Testis (tissue), 2 donors: ENCODE measurements at regions not wholly inside any gene's neighbourhood (a gene's known extent, or its start where the extent isn't known, plus 50 kb on each side); places are given as distances from the start of the nearest gene placed in this dataset.

ENCODE experiments used
- DNase-seq: peaks from one replicate; pipeline ENCODE4 v3.0.0-alpha.2; 2019
- H3K27ac ChIP-seq, 2 donors: fragments of 200-600 bp; sonication (generic); one replicate each; pipeline ENCODE4 v1.5.1; 2019
- H3K27me3 ChIP-seq: fragments of 200-600 bp; sonication (generic); one replicate; pipeline ENCODE4 v1.5.1; 2019
- H3K36me3 ChIP-seq: fragments of 200-600 bp; sonication (generic); one replicate; pipeline ENCODE4 v1.5.1; 2017; ENCODE audit warnings: low read depth; ENCODE audit errors: missing control alignments
- H3K4me1 ChIP-seq: fragments of 200-600 bp; sonication (generic); one replicate; pipeline ENCODE4 v1.5.1; 2019
- H3K4me3 ChIP-seq, 2 donors: fragments of 200-600 bp; sonication (generic); one replicate each; pipeline ENCODE4 v1.5.1; 2017 to 2019
- H3K9me3 ChIP-seq: fragments of 200-600 bp; sonication (generic); one replicate; pipeline ENCODE4 v1.5.1; 2017
- POLR2A ChIP-seq: fragments of 450-650 bp; IDR thresholded peaks from one replicate; pipeline ENCODE4 v1.6.1; 2017; ENCODE audit warnings: antibody characterized with exemption, mild to moderate bottlenecking, moderate library complexity
- WGBS, 2 donors: methylation state at CpG; one replicate each; pipeline ENCODE4 v1.1.5; 2018; 5-methylcytosine and 5-hydroxymethylcytosine counted together
- intact Hi-C: fragments of 100-400 bp; cut with DNase I; formaldehyde crosslinking; loops from one replicate; pipeline ENCODE4 v1.15.1; 2023; ENCODE audit warnings: low total_unique reads
- TF ChIP-seq, protein P1 (sequence below), 3 experiments: fragments of 450-650 bp in 2 of 3; fragments of 200-600 bp in 1 of 3; sonication (generic) in 1 of 3; IDR thresholded peaks; one replicate each; pipeline ENCODE4 v1.5.1; 2016 to 2019; ENCODE audit warnings: antibody characterized with exemption in 3 of 3, mild to moderate bottlenecking in 2 of 3, moderate library complexity in 1 of 3

DNA sequence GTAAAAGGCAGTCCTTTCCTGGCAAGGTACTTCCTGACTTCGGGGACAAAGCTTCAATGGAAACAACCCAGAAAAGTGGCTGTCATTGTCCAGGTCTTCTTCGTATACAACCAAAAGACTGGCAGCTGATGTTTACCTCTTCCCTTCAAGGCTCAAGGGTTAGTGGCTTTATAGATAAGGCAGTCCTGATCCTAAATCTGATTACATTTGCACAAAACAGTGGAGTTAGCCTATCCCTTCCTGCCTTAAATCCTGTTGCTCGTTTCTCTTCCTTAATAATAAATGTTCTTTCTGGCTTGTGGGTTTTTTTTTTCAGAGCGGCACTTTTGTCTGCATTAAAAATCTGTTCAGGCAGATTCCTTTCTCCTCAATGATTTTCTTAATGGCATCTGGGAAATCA, 169.3 kb upstream of the KCTD3 start:
- TF ChIP-seq, protein P1, sequence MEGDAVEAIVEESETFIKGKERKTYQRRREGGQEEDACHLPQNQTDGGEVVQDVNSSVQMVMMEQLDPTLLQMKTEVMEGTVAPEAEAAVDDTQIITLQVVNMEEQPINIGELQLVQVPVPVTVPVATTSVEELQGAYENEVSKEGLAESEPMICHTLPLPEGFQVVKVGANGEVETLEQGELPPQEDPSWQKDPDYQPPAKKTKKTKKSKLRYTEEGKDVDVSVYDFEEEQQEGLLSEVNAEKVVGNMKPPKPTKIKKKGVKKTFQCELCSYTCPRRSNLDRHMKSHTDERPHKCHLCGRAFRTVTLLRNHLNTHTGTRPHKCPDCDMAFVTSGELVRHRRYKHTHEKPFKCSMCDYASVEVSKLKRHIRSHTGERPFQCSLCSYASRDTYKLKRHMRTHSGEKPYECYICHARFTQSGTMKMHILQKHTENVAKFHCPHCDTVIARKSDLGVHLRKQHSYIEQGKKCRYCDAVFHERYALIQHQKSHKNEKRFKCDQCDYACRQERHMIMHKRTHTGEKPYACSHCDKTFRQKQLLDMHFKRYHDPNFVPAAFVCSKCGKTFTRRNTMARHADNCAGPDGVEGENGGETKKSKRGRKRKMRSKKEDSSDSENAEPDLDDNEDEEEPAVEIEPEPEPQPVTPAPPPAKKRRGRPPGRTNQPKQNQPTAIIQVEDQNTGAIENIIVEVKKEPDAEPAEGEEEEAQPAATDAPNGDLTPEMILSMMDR (IDR thresholded peaks at IDR 0.05) = no peak
- TF ChIP-seq POLR2A = no peak
- intact Hi-C loops = no loop called here
- WGBS, 2 donors = 65 to 70% methylated on average over 4 of the region's 4 CpGs

DNA sequence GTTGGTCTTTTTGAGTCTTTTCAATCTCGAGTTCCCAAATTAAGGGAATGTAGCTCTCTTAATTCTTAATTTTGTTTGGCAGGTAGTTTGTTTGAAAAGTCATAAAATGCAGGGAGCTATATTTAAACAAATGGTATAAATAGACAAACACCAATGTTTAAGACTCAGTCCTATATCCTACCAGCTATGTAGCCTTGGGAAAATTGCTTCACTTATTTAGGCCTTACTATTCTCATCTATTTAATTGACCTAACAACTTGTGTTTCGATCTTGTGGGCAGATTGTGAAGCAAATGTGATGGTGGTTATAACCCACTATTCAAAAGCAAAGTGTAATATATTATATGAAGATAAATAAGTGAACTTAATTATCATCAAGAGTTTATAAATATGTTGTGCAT, 167.3 kb upstream of the KCTD3 start:
- intact Hi-C loops = no loop called here
- no peaks in the 10 kb centered on the region for H3K27me3 ChIP-seq
- H3K9me3 ChIP-seq = no peaks in the 10 kb centered on the region
- H3K4me3 ChIP-seq = no peak overlapping the region
- H3K4me1 ChIP-seq = no peaks in the 10 kb centered on the region
- TF ChIP-seq, protein P1 (IDR thresholded peaks at IDR 0.05) = no peak
- TF ChIP-seq POLR2A = no peak
- H3K27ac ChIP-seq = no peak overlapping the region
- H3K36me3 ChIP-seq = no peaks in the 10 kb centered on the region
- DNase-seq = no peak
- WGBS, 2 donors = 83 to 92% methylated on average over 2 of the region's 2 CpGs

More for the DNA sequence above, 169.3 kb upstream of the KCTD3 start:
- no peak overlapping the region for H3K27ac ChIP-seq
- no peaks in the 10 kb centered on the region for H3K36me3 ChIP-seq
- no peaks in the 10 kb centered on the region for H3K9me3 ChIP-seq
- H3K4me1 ChIP-seq = no peaks in the 10 kb centered on the region
- H3K27me3 ChIP-seq = no peaks in the 10 kb centered on the region
- no peak for DNase-seq
- no peak overlapping the region for H3K4me3 ChIP-seq

DNA sequence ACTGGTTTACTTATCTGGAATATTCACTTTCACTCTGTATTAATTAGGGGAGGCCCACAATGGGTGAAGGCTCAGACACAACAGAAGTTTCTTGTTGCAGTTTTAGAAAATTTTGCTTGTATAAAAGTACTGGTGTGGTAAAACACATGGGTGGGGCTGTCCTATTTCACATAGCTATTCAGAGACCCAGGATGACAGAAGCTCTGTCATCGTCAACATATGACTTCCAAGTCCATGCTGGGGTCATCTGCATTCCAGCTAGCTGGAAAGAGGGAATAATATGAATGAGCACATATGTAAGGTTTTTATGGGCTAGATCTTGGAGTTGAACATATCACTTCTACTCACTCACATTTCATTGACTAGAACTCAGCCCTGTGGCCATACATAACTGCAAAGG, 166.4 kb upstream of the KCTD3 start:
- H3K4me3 ChIP-seq = no peak overlapping the region
- no peaks in the 10 kb centered on the region for H3K9me3 ChIP-seq
- DNase-seq = no peak
- H3K4me1 ChIP-seq = no peaks in the 10 kb centered on the region
- H3K36me3 ChIP-seq = no peaks in the 10 kb centered on the region
- WGBS, 2 donors = 73 to 83% methylated on average over 1 of the region's 1 CpG
- intact Hi-C loops = no loop called here
- no peak for TF ChIP-seq POLR2A
- TF ChIP-seq, protein P1 (IDR thresholded peaks at IDR 0.05) = no peak
- no peaks in the 10 kb centered on the region for H3K27me3 ChIP-seq
- H3K27ac ChIP-seq = no peak overlapping the region

DNA sequence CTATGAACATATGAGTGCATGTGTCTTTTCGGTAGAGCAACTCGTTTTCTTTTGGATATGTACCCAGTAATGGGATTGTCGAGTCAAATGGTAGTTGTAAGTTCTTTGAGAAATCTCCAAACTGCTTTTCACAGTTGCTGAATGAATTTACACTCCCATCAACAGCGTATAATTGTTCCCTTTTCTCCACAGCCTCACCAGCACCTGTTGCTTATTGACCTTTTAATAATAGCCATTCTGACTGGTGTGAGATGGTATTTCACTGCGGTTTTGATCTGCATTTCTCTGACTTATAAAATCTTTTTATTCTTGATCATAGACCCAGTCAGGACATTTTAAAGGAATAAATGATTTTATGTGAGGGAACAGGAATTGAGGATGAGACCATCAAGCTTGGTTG, 165.0 kb upstream of the KCTD3 start:
- Histone ChIP-seq H3K27ac (no peak overlapping the region), H3K4me3 (no peak overlapping the region), H3K4me1 (no peaks in the 10 kb centered on the region), H3K27me3 (no peaks in the 10 kb centered on the region), H3K9me3 (no peaks in the 10 kb centered on the region), H3K36me3 (no peaks in the 10 kb centered on the region)
- DNase-seq = no peak
- 83 to 91% methylated on average over 5 of the region's 5 CpGs for WGBS, 2 donors
- intact Hi-C loops = no loop called here
- no peak for TF ChIP-seq POLR2A
- TF ChIP-seq, protein P1 (IDR thresholded peaks at IDR 0.05) = no peak

DNA sequence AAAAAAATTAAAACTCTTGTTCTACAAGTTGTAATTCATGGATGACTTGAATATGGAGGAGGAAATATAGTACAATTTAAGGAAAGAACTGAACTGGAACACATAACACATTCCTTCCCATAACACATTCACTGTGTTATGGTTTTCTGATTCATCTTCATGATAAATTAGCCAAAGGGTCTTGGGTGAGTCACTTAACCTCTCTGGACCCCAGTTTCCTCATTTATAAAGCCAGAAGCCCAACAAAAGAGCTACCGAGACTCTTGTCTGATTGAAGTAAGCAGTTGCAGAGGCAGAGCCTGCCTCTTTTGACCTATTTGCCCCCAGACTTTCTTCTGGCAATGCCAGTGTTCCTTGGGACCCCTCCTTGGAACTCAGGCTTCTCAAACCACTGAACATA, 161.9 kb upstream of the KCTD3 start:
- H3K36me3 ChIP-seq = no peaks in the 10 kb centered on the region
- intact Hi-C loops = no loop called here
- WGBS, 2 donors = 67 to 85% methylated on average over 1 of the region's 1 CpG

More for the DNA sequence above, 161.9 kb upstream of the KCTD3 start:
- Histone ChIP-seq H3K27me3 (no peaks in the 10 kb centered on the region), H3K4me1 (no peaks in the 10 kb centered on the region), H3K27ac (no peak overlapping the region), H3K9me3 (no peaks in the 10 kb centered on the region), H3K4me3 (no peak overlapping the region)
- no peak for DNase-seq
- TF ChIP-seq, protein P1 (IDR thresholded peaks at IDR 0.05) = no peak
- no peak for TF ChIP-seq POLR2A
